ENCODE measurements at regions not wholly inside any gene's neighbourhood (a gene's known extent, or its start where the extent isn't known, plus 50 kb on each side); places are given as distances from the start of the nearest gene placed in this dataset.
A peak's percentile ranks its signal among the peaks of the same experiment; 100 is the strongest.

- H3K27me3 ChIP-seq = no peaks in the 10 kb centered on the region
- no peaks in the 10 kb centered on the region for H4K20me1 ChIP-seq
- no peaks in the 10 kb centered on the region for H3K9me3 ChIP-seq (replicated peaks in 1 of 11)
- H3K36me3 ChIP-seq = no peaks in the 10 kb centered on the region
- TF ChIP-seq Cebpa-rat (IDR thresholded peaks at IDR 0.05) = no peak
- H3K27ac ChIP-seq = no peak overlapping the region
- H3K4me1 ChIP-seq = no peaks in the 10 kb centered on the region; a peak in 2 of 20 replicates
- H3K4me3 ChIP-seq = no peak overlapping the region
- no peak overlapping the region for H3K4me2 ChIP-seq
- no peak overlapping the region for H3K9ac ChIP-seq
Measured at GRCh38 chr18:8474661-8475060, 134.6 kb upstream of the RAB12 start.

GRCh38 chr18:8477615-8478014 is 131.6 kb upstream of the RAB12 start:
- Histone ChIP-seq H3K27me3 (no peaks in the 10 kb centered on the region), H3K4me3 (no peak overlapping the region), H3K36me3 (no peaks in the 10 kb centered on the region), H3K9me3 (replicated peaks in 1 of 11) (no peaks in the 10 kb centered on the region), H4K20me1 (no peaks in the 10 kb centered on the region), H3K9ac (no peak overlapping the region), H3K4me2 (no peak overlapping the region), H3K27ac (no peak overlapping the region), H3K4me1 (no peaks in the 10 kb centered on the region; a peak in 2 of 20 replicates)
- no peak for TF ChIP-seq Cebpa-rat (IDR thresholded peaks at IDR 0.05)

GRCh38 chr18:8478166-8478967 is 130.9 kb upstream of the RAB12 start:
- no peaks in the 10 kb centered on the region for H3K9me3 ChIP-seq (replicated peaks in 1 of 11)
- no peaks in the 10 kb centered on the region for H3K36me3 ChIP-seq
- no peak overlapping the region for H3K4me3 ChIP-seq
- TF ChIP-seq Cebpa-rat (IDR thresholded peaks at IDR 0.05) = no peak
- no peak overlapping the region for H3K4me2 ChIP-seq
- no peak overlapping the region for H3K9ac ChIP-seq
- no peak overlapping the region for H3K27ac ChIP-seq
- H3K27me3 ChIP-seq = no peaks in the 10 kb centered on the region
- no peaks in the 10 kb centered on the region; a peak in 2 of 20 replicates for H3K4me1 ChIP-seq
- no peaks in the 10 kb centered on the region for H4K20me1 ChIP-seq

GRCh38 chr18:8478968-8479370 is 130.3 kb upstream of the RAB12 start:
- Histone ChIP-seq H3K27me3 (no peaks in the 10 kb centered on the region), H3K4me3 (no peak overlapping the region)

GRCh38 chr18:8479789-8480188 is 129.4 kb upstream of the RAB12 start:
- no peak overlapping the region for H3K4me3 ChIP-seq
- no peak overlapping the region for H3K9ac ChIP-seq
- H3K4me2 ChIP-seq = no peak overlapping the region
- H3K36me3 ChIP-seq = no peaks in the 10 kb centered on the region
- no peak overlapping the region for H3K27ac ChIP-seq
- TF ChIP-seq Cebpa-rat (IDR thresholded peaks at IDR 0.05) = no peak
- no peaks in the 10 kb centered on the region for H4K20me1 ChIP-seq
- no peaks in the 10 kb centered on the region for H3K27me3 ChIP-seq
- H3K9me3 ChIP-seq (replicated peaks in 1 of 11) = no peaks in the 10 kb centered on the region
- no peaks in the 10 kb centered on the region; a peak in 2 of 20 replicates for H3K4me1 ChIP-seq

More at GRCh38 chr18:8478968-8479370, 130.3 kb upstream of the RAB12 start:
- no peaks in the 10 kb centered on the region for H4K20me1 ChIP-seq
- no peak for TF ChIP-seq Cebpa-rat (IDR thresholded peaks at IDR 0.05)
- no peak overlapping the region for H3K4me2 ChIP-seq
- no peak overlapping the region for H3K9ac ChIP-seq
- H3K9me3 ChIP-seq (replicated peaks in 1 of 11) = no peaks in the 10 kb centered on the region
- H3K4me1 ChIP-seq = no peaks in the 10 kb centered on the region; a peak in 2 of 20 replicates
- no peaks in the 10 kb centered on the region for H3K36me3 ChIP-seq
- no peak overlapping the region for H3K27ac ChIP-seq

GRCh38 chr18:8480506-8481328 is 128.5 kb upstream of the RAB12 start:
- Histone ChIP-seq H3K27ac (no peak overlapping the region), H3K4me2 (no peak overlapping the region), H3K9me3 (replicated peaks in 1 of 11) (no peaks in the 10 kb centered on the region), H3K27me3 (no peaks in the 10 kb centered on the region), H3K4me3 (no peak overlapping the region), H3K36me3 (no peaks in the 10 kb centered on the region), H3K9ac (peak overlapping the region in 1 of 11 experiments; percentile 31; a peak in 1 of 22 replicates), H4K20me1 (no peaks in the 10 kb centered on the region), H3K4me1 (no peaks in the 10 kb centered on the region; a peak in 2 of 20 replicates)
- TF ChIP-seq Cebpa-rat (IDR thresholded peaks at IDR 0.05) = no peak

- Histone ChIP-seq H3K27ac (no peak overlapping the region), H3K4me3 (no peak overlapping the region), H3K36me3 (no peaks in the 10 kb centered on the region), H3K9me3 (replicated peaks in 1 of 11) (0 out of 22 replicates have a peak, but pooled peaks cover 0 to 3% (median 0%) of the 10 kb centered on the region in 11 experiments), H4K20me1 (no peaks in the 10 kb centered on the region), H3K4me2 (no peak overlapping the region), H3K4me1 (no peaks in the 10 kb centered on the region; a peak in 2 of 20 replicates), H3K27me3 (no peaks in the 10 kb centered on the region), H3K9ac (no peak overlapping the region)
- no peak for TF ChIP-seq Cebpa-rat (IDR thresholded peaks at IDR 0.05)
Measured at GRCh38 chr18:8484951-8485350, 124.3 kb upstream of the RAB12 start.

- Histone ChIP-seq H3K9ac (no peak overlapping the region), H4K20me1 (no peaks in the 10 kb centered on the region), H3K27ac (no peak overlapping the region), H3K9me3 (replicated peaks in 1 of 11) (0 out of 22 replicates have a peak, but pooled peaks cover 0 to 3% (median 0%) of the 10 kb centered on the region in 11 experiments), H3K4me3 (no peak overlapping the region), H3K36me3 (no peaks in the 10 kb centered on the region), H3K27me3 (no peaks in the 10 kb centered on the region), H3K4me1 (no peaks in the 10 kb centered on the region), H3K4me2 (no peak overlapping the region)
- TF ChIP-seq Cebpa-rat (IDR thresholded peaks at IDR 0.05) = no peak
Measured at GRCh38 chr18:8489761-8490160, 119.5 kb upstream of the RAB12 start.

- no peaks in the 10 kb centered on the region for H3K27me3 ChIP-seq
- no peak overlapping the region for H3K4me3 ChIP-seq
- no peak for TF ChIP-seq Cebpa-rat (IDR thresholded peaks at IDR 0.05)
Measured at GRCh38 chr18:8491516-8491915, 117.7 kb upstream of the RAB12 start.

More at GRCh38 chr18:8491516-8491915, 117.7 kb upstream of the RAB12 start:
- H3K4me1 ChIP-seq = no peaks in the 10 kb centered on the region
- H3K9me3 ChIP-seq (replicated peaks in 1 of 11) = 0 out of 22 replicates have a peak, but pooled peaks cover 0 to 3% (median 0%) of the 10 kb centered on the region in 11 experiments
- no peak overlapping the region for H3K9ac ChIP-seq
- H4K20me1 ChIP-seq = no peaks in the 10 kb centered on the region
- H3K4me2 ChIP-seq = no peak overlapping the region
- no peaks in the 10 kb centered on the region for H3K36me3 ChIP-seq
- H3K27ac ChIP-seq = no peak overlapping the region
